ENCODE measurements at regions not wholly inside any gene's neighbourhood (a gene's known extent, or its start where the extent isn't known, plus 50 kb on each side); places are given as distances from the start of the nearest gene placed in this dataset.

GRCh38 chr5:139742173-139742903 is 53.3 kb upstream of the PSD2 start (continued):
- TF ChIP-seq TCF7L2 (IDR thresholded peaks at IDR 0.05; ENCODE audit: borderline replicate concordance, extremely low read depth, insufficient read depth, insufficient read length) = no peak
- no peak for TF ChIP-seq POLR2A (IDR thresholded peaks at IDR 0.05; ENCODE audit: borderline replicate concordance, extremely low read depth, insufficient read depth, insufficient read length)
- no peak for TF ChIP-seq YY1 (IDR thresholded peaks at IDR 0.05; ENCODE audit: extremely low read depth, insufficient replicate concordance, low read depth, low read length)
- no peak for TF ChIP-seq CBX3 (IDR thresholded peaks at IDR 0.05; ENCODE audit: low read depth)
- TF ChIP-seq FOSL1 (IDR thresholded peaks at IDR 0.05; ENCODE audit: low read depth) = no peak
- no peak for TF ChIP-seq ATF3 (IDR thresholded peaks at IDR 0.05)
- no peak for TF ChIP-seq EZH2phosphoT487 (IDR thresholded peaks at IDR 0.05; ENCODE audit: borderline replicate concordance)
- TF ChIP-seq ZBTB33 (IDR thresholded peaks at IDR 0.05; ENCODE audit: extremely low read depth, insufficient replicate concordance, low read length) = no peak

- peaks cover 28 to 37% of the 10 kb centered on the region in 2 experiments for H3K4me1 ChIP-seq (ENCODE audit: control insufficient read depth in 1 of 2, insufficient read depth in 2 of 2, low read length in 2 of 2)
- ATAC-seq (no peak), DNase-seq (ENCODE audit: low read depth, low spot score) (no peak)
- H3K4me2 ChIP-seq (ENCODE audit: low read length) = no peak overlapping the region
- ChIA-PET RAD21 (ENCODE audit: low non-redundant PET in 1 of 2, low total read pairs in 2 of 2, uncharacterized antibody in 2 of 2, unreplicated experiment in 2 of 2) (no interaction called here), POLR2A (no interaction called here), CTCF (interaction anchor here (1.0 kb wide), 1 partner anchor 225 kb away, joined by 3 read pairs; no protein-coding TSS in a partner anchor)
- H3K9me2 ChIP-seq (ENCODE audit: insufficient read depth) = no peaks in the 10 kb centered on the region
- H2AFZ ChIP-seq (ENCODE audit: low read depth, low read length, poor library complexity, severe bottlenecking) = no peak overlapping the region
- no peaks in the 10 kb centered on the region for H3K36me3 ChIP-seq (ENCODE audit: control insufficient read depth in 1 of 2, insufficient read depth in 2 of 2, low read length in 2 of 2)
- TF ChIP-seq REST (IDR thresholded peaks at IDR 0.05; ENCODE audit: low read depth) (no peak), ZNF274 (IDR thresholded peaks at IDR 0.05; ENCODE audit: low read depth, low read length) (no peak), CBX3 (IDR thresholded peaks at IDR 0.05; ENCODE audit: low read depth) (no peak), RAD21 (IDR thresholded peaks at IDR 0.05; ENCODE audit: low read depth) (no peak), POLR2A (IDR thresholded peaks at IDR 0.05; ENCODE audit: borderline replicate concordance, extremely low read depth, insufficient read depth, insufficient read length) (no peak), EGR1 (IDR thresholded peaks at IDR 0.05; ENCODE audit: low read depth) (no peak), CEBPB (IDR thresholded peaks at IDR 0.05; ENCODE audit: low read depth) (no peak)
- no peak overlapping the region for H3K9ac ChIP-seq (ENCODE audit: low read length)
- no peaks in the 10 kb centered on the region for H4K20me1 ChIP-seq (ENCODE audit: insufficient read depth)
- BruUV-seq (replicated peaks) = no TSS peak
- no peaks in the 10 kb centered on the region for H3K79me2 ChIP-seq (ENCODE audit: insufficient read depth, low read length)
- H3K27me3 ChIP-seq (ENCODE audit: insufficient read depth, low read length) = no peaks in the 10 kb centered on the region
- intact Hi-C loops (cut with micrococcal nuclease) = no loop called here
- H3K4me3 ChIP-seq (replicated peaks in 1 of 2; ENCODE audit: low read depth in 1 of 2, low read length in 2 of 2) = no peak overlapping the region
- H3K9me3 ChIP-seq (ENCODE audit: control insufficient read depth in 1 of 2, insufficient read depth in 1 of 2, low read depth in 1 of 2, low read length in 2 of 2) = no peaks in the 10 kb centered on the region
- H3K27ac ChIP-seq (ENCODE audit: low read depth, low read length) = no peak overlapping the region
Measured at GRCh38 chr5:139743001-139743771, 52.4 kb upstream of the PSD2 start.
